GM18873 (cell line): ENCODE measurements at regions not wholly inside any gene's neighbourhood (a gene's known extent, or its start where the extent isn't known, plus 50 kb on each side); places are given as distances from the start of the nearest gene placed in this dataset.

Source experiments
- ATAC-seq: cut with Tn5 transposase; IDR thresholded peaks from one replicate; pipeline ENCODE4 v1.9.1; 2021; ENCODE audit warnings: mild to moderate bottlenecking, moderate library complexity, moderate number of reproducible peaks; ENCODE audit not compliant: unreplicated experiment, low FRiP score

DNA sequence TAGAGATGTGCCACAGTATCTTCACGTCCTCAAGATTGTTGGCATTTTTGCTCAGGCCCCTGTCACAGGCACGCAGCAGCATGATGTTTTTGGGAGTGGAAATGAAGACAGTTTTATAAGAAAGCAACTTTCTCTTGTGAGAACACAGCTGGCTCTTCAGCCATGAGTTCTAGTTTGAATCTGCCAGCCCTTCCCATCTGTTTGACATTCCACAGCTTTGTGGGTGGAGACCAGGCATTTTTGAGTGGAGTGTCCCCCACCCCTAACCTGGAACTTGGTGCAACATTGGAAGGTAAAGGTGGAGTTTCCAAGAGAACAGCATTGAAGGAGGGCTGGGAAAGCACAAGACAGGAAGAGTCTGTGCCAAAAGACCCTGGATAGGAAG is 253.1 kb upstream of the IGFBP3 start:
- no peak for ATAC-seq

DNA sequence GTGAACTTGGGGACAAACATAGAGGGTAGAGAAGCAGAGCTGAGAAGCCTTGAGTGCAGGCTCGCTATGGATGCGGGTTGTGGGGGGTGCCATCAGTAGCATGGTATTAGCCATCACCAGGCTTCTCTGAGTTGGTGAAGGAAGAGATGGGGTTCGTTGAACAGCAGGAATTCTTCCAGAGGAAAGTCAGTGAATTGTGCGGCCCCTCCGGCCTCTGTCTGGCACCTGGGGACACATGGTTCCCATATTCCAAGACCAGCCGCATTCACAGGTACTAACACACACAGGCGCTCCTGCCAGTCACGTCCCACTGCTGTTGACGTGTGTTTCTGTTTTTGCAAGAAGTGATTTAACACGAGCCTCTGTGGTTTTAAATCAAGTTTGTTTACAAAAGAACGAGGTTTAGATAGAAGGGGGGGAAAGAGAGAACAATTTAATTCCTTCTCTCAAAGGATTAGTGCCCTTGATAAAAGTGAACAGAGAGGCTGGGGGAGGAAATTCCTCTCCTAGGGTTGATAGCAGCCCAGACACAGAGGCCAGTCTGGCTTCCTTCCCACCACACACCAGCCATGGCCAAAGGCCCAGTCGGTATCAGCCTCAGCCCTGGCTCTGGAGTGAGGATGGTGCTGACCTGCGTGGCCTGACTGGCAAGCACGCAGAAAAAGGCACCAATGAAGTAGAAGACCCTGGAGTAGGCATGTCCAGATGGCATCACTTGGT is 252.6 kb upstream of the IGFBP3 start:
- ATAC-seq, result no peak

DNA sequence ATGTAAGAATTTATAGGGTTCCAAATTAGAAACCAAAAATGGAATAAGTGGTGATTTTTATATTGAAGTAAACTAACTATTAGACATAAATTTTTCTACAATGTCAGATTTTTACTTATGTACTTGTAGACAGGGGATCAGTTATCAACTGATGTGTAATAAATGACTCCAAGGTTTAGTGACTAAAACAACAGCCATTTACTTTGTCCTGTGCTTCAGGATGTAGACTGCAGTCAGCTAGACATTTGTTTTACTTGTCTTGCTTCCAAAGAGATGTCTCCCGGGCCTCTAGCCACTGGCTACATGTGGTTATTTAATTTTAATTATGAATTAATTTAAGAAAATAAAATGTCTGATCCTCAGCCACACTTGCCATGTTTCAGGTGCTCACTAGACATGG is 249.7 kb upstream of the IGFBP3 start:
- ATAC-seq, result no peak

DNA sequence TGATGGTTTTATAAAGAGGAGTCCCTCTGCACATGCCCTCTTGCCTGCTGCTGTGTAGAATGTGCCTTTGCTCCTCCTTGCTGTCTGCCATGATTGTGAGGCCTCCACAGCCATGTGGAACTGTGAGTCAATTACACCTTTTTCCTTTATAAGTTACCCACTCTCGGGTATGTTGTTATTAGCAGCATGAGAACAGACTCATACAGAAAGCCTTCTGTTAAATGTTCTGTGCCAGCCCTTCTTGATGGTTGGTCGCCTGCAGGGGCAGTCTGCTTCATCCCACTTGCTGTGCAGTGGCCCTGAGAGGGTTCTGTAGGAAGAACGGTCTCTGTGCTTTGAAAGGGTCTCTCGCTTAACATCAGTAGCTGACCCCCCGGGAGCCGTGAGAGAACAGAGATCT is 248.9 kb upstream of the IGFBP3 start:
- ATAC-seq, result no peak

DNA sequence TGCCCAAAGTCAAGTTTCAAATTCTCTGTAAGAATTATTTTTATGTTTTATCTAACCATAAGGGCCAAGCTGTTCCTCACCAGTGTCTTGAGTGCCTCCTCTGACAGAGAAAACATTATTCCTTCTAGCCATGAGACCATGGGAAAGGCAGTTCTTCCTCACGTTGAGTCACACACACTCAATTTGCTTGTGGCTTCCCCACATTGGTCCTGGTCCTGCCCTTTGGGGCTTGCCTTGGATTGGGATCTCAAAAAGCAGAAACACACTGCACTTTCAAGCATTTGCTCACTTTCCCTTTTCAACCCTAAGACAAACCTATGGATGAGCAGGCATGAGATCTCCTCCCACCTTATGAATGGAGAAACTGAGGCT is 248.3 kb upstream of the IGFBP3 start:
- ATAC-seq, result no peak

DNA sequence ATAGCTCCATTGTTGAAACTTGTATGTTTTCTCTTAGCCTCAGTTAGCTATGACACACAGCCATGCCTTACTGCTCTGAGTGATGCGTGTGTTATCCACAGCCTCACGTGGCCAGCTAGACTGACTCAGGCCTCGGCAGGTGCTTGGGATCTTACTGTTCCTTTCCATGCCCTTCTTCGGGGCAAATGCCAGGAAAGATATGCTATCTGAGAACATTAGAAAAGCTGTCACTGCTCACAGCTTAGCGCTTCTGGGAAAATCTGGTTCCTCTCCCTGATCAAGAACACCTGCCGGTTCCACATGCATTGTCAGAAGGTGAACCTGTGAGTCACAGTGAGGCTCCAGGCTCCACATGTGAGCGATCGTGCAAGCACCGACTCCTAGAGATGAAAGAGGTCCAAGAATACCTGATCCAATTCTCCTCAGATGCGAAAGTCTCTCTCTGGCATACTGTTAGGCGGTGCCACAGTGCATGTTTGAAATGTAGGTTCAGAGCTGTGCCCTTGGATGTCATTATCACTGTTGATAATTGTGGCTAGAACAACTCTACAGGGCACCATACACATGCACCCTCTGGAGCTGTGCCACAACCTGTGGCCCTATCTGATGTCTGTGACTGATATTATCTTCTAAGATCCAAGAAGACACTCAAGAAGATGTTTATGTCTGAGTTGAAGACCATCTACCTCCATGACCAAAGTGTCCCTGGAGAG is 247.8 kb upstream of the IGFBP3 start:
- no peak for ATAC-seq

DNA sequence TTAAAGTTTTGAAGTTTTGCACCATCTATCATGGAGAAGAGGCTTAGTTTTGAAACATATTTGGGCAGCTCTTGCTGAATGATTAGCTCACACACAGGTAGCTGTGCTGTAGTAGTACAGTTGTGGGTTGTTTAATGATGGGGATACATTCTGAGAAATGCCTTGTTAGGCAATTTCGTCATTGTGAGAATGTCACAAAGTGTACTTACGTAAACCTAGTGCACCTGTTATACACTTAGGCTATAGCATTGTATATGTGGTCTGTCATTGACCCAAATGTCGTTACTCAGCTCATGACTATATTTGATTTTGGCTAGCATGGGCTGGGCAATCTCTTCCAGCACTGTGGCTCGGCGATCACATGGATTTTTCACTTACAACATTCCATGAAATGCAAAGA is 247.2 kb upstream of the IGFBP3 start:
- ATAC-seq, result no peak

DNA sequence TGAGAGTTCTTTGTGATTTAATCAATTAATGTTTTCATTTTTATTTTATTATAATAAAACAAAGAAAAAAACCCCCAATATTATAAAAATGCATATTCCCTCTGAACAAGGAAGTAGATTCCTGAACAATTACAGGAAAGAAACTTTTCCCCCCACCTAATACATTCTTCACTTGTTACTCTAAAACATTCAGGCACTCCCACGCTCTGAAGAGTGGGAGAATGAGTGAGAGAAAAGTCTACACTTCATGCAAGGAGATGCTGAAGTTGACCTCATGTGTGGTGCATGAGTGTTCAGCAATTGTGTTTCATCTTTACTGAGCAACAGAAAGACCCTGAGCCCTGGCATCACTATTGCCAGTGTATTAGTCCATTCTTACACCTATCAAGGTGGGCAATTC is 244.2 kb upstream of the IGFBP3 start:
- ATAC-seq, result no peak

DNA sequence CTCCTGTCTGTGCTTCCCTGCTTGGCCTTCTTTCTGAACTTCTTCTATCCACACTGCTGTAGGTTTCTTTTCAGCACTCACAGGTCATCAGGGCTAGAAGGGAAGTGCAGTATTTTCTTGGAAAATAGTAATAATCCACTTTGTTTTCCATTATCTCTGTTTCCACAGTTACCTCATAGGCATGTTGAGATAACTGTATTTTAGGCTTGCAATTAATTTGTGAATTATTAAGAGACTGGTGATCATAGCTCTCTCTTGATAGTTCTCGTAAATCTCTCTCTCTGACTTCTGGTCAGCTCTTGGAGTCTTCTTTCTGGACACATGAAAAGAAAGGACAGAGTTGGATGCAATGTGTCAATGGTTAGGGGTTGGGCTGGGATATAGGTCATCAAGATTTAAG is 243.6 kb upstream of the IGFBP3 start:
- no peak for ATAC-seq

DNA sequence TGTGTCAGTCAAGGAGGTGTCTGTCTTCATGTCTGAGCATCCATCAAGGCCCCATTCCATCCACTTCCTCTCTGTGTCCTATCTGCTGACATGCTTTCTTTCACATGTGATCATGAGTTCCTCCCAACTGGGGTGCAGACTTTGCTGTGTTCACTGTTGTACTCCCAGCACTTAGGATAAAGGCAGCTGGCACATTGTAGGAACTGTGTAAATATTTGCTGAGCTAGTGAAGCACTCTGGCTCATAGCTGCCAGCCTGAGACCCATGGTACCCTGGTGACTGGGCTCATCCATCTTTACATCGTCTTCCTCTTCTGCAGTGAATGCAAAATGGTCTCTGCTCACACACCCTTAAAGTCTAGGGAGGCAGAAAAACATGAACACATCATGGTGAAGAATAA is 242.2 kb upstream of the IGFBP3 start:
- no peak for ATAC-seq

DNA sequence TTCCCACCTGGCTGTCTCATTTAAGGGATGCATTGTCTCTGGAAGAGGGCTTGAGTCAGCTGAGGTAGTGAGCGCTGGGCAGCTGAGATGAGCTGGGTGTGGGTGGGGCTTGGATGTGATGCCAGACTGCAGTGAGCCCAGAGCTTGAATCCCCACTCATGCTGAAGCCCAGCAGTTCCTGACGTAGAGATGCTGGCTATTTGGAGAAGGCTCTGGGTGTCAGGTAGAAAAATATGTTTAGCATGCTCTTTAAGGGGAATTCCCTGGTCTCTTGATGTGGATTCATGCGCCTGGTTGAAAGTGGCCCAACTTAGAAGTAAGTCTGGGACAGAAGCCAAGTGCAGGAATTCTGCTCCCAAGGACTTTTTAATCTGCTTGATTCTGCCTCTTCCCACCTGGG is 241.5 kb upstream of the IGFBP3 start:
- ATAC-seq, result no peak

DNA sequence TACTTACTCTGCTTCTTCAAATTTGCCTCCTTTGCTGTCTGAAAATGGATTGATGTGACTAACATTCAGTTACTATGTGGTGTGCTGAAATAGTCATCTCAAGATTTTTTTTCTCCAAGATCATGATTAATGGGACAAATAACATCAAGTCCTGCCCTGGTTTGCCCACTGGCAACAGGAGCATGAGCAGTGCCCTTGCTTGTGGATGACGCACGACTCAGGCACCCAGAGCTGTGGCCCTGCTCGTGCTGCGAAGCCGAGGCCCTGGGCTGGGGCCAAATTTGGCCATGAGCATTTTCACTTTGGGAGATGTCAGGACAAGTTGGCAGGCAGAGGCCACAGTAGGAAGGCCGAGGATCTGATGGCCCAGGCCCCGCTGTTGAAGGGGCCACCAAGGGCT is 239.8 kb upstream of the IGFBP3 start:
- no peak for ATAC-seq

DNA sequence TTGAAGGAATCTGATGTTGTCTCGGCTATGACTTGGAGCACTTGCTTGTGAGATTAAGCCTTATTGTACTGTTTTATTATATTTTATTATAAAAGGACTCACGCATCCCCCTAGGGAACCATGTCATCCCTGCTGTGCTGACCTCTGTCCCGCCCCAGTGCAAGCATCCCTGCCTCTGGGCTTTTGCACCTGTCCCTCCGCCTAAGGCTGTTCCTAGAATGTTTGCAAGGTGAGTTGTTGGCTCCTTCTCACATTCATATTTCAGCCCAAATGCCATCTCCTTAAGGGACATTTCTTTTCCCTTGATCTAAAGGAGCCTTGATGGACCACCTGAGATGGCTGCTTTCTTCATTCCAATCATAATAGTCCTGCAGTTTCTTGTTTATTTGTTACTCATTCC is 236.9 kb upstream of the IGFBP3 start:
- no peak for ATAC-seq

DNA sequence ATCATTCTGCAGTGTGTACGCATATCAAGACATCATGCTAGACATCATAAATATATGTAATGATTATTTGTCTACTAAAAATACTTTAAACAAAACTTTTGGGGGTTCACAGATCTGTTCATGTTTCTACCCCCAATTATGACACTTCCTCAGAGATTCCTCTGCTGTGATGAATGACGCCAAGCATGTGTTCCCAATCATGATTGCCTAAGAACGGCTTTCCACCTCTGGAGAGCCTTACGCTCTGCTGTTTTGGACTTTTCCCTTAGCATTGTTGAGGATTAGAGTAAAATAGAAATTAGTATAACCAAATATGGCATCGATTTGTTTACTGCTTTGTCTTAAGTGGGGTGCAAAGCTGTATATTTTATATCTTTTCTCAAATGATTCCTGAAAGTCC is 236.3 kb upstream of the IGFBP3 start:
- ATAC-seq, result no peak

DNA sequence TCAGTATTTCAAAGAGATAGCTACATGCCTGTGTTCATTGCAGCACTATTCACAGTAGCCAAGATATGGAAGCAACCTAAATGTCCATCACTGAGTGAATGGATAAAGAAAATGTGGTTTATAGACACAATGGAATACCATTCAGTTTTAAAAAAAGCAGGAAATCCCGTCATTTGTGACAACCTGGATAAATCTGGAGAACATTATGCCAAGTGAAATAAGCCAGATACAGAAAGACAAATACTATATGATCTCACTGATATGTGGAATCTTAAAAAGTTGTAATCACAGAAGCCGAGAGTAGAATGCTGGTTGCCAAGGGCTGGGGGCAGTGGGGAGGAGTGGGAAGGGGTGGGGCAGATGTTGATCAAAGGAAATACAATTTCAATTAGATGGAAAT is 235.8 kb upstream of the IGFBP3 start:
- ATAC-seq, result no peak

DNA sequence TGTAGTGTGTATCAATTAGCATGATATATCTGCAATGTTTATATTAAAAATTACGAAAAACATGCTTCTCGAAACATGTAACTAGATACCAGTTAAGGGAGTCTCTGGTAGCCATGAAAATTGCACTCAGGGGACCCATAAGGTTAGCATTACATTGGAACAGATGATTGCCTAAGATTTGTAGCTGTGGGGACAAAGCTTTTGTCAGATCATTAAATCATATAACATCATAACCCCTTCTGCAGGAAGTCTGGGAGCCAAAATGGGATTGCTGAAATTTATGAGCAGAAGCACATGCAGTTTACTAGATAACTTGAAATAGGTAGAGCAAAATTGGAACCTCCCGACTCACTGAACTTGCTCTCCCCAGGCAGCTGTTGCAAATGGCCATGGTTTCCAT is 235.0 kb upstream of the IGFBP3 start:
- no peak for ATAC-seq

DNA sequence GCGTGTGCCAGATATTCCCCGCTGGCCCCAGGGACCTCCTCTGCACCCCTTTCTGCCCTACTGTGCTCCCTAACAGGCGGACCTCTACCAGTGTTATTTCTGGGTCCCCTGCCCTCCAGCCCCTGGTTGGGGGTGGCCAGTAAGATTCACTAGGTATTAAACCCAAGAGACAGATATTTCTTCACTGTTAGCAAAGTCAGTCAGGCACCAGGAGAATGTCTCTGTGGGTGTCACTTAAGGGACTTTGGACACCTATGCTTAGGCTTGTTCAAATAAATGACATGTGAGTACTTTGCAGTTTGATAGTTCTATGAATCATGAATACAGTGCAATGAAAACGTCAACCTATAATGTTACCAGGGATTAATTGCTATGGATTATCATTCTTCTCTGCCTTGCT is 234.3 kb upstream of the IGFBP3 start:
- no peak for ATAC-seq

DNA sequence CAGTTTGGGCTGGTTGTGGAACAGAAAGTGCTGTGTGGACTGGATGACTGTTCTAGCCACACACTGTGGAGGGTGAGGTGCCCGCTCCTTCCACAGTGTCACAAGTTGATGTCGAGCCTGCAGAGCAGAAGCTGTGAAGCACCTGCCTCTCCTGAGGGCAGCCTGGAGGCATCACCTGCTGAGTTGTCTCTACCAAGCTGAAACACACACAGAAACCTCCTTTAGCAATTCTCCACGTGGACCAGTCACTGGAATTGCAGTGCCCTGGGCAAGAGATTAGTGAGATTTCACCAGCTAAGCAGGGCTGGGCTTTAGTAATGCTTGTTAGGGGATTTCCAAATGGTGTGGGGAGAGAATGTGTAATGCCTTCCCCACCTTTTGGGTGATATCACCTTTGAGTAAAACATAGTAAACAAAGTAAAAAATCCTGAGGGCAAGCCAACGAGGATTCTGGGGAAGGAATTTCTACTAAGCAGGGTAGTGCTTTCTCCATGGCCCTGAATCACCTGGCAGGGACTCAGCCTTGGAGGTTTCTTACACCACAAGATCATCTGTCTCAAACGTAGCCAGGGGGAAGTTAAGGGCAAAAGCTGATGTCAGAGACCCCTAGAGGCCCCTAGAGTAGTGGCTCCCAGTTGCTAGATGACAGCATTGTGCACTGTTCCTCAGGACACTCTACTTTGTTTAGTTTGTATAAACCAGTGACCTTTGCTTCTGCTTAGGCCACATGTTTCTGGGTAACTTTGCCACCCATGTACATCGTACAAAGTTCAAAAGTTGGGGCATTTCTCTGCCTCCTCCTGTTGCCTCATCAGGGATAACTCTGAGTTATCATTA is 233.1 kb upstream of the IGFBP3 start:
- no peak for ATAC-seq

DNA sequence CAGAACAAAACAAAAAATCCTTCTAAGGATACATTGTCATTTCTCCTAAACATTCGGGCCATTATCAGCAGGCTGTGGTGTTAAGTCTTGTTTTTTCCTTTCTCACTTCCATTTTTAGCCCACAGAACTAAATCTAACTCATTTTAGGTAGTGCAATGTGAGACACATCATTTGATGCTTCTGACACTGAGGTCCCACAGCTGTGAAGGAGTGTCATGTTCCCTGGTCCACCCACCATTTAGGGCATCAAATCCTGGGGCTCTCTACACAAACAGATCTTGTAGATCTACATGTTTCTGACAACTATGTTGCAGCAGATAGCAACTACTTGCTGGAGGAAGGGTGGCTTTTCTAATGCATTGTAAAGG is 232.5 kb upstream of the IGFBP3 start:
- ATAC-seq, result no peak

DNA sequence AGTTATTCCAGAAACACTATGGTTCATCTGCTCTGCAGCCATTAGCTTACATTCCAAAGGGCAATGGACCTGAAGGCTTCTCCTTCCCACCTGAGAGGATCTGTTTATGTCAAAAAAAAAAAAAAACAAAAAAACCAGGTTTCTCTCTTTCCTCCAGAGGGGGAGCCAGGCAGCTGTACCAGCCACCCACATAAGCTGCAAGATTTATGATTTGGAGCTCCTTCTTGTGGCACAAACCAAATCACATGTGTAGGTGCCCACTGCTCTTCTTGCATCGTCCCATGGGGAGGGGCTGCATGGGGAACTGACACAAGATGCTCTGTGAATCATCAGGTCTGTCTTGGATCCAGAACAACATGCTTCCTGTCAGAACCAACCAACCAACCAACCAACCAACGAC is 231.6 kb upstream of the IGFBP3 start:
- ATAC-seq, result no peak

DNA sequence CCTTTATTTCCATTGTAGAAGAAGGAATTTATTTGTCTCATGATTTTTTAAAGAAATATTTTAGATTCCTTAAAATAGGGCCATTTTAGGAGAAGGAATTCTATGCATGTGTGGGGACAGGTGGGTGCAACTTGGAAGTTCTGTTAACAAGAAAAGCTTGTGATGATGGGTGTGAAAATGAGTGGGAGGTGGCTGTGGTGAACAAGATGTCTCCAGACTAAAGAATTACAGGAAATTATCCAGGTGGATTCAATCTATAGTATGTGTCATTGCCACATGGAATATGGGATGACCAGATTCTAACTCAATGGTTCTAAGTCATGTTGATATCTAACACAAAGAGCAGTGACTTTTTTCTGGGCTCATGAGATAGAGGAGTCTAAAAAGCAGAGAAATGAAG is 229.6 kb upstream of the IGFBP3 start:
- ATAC-seq, result no peak

DNA sequence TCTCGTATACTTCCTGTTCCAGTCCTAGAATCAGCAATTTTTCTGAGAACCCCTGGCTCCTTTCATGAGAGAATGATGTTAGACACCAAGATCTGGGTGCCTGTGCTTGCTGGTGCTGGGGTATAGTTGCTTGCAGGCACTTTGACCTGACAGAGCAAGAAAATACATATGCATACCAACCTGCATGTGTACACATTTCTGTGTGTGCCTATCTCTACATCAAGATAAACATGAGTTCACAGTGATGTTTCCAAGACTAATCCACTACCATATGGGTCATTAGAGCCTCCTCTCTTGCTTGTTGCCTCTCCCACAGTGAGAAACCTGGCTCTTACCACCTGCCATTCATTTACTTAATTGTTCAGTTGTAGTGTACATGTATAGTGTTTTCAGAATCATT is 229.1 kb upstream of the IGFBP3 start:
- ATAC-seq, result no peak
